ENCODE measurements at regions not wholly inside any gene's neighbourhood (a gene's known extent, or its start where the extent isn't known, plus 50 kb on each side); places are given as distances from the start of the nearest gene placed in this dataset.

DNA sequence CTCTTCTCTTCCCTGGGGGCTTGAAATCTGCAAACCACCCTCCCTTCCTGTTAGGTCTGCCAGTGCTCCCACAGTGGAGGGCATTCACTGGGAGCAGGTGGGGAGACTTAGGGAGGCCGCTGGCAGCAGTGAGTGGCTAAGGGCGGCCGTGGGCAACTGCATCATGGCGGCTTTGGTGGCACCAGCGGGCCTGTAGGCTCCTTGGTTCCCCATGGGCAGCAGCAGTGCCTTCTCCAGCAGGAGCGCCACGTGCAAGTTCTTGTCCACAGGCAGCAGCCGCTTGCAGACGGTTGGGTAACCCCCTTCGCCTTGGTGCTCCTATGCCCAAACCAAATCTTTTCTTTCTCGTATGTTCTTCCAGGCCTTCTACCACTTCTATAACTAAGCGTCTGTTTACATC is 158.2 kb downstream of the SREK1 start:
- no peak overlapping the region for H3K4me3 ChIP-seq (ENCODE audit: low read depth, low read length)
- no peak for DNase-seq (ENCODE audit: low read depth)
- TF ChIP-seq, protein P1, sequence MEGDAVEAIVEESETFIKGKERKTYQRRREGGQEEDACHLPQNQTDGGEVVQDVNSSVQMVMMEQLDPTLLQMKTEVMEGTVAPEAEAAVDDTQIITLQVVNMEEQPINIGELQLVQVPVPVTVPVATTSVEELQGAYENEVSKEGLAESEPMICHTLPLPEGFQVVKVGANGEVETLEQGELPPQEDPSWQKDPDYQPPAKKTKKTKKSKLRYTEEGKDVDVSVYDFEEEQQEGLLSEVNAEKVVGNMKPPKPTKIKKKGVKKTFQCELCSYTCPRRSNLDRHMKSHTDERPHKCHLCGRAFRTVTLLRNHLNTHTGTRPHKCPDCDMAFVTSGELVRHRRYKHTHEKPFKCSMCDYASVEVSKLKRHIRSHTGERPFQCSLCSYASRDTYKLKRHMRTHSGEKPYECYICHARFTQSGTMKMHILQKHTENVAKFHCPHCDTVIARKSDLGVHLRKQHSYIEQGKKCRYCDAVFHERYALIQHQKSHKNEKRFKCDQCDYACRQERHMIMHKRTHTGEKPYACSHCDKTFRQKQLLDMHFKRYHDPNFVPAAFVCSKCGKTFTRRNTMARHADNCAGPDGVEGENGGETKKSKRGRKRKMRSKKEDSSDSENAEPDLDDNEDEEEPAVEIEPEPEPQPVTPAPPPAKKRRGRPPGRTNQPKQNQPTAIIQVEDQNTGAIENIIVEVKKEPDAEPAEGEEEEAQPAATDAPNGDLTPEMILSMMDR (IDR thresholded peaks at IDR 0.05; ENCODE audit: insufficient read depth, low read depth, low read length, missing control alignments): no peak

DNA sequence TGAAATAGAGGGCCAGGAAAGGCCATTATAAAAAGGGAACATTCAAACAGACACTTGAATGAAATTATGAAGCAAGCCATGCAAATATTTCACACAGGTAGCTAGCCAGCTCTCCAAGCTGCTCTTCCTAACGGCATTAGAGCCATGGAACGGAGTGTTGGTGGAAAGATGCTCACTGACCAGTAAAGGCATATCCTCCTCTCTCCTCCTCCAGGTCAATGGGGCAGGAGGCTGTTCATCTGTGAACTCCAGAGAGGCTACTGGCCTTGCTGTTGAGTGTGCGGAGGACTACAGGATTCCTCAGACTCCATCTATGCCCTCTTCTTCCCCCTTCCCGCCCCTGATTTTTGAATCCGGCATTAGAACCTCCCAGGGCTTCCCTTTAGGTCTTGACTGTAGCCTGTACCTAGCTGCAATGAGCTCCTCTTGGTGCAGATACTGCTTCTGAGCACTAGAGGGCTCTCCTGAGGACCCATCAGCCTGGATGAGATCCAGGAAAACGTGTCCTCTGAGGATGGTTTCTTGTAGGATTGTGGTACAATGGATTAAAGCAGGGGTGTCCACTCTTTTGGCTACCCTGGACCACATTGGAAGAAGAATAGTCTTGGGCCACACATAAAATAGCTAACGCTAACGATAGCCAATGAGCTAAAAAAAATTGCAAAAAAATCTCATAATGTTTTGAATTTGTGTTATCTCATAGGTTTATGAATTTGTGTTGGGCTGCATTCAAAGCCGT is 162.2 kb downstream of the SREK1 start:
- DNase-seq (ENCODE audit: low read depth): peak; percentile 54
- TF ChIP-seq, protein P1 (IDR thresholded peaks at IDR 0.05; ENCODE audit: insufficient read depth, low read depth, low read length, missing control alignments): peak; percentile 90
- no peak overlapping the region for H3K4me3 ChIP-seq (ENCODE audit: low read depth, low read length)

DNA sequence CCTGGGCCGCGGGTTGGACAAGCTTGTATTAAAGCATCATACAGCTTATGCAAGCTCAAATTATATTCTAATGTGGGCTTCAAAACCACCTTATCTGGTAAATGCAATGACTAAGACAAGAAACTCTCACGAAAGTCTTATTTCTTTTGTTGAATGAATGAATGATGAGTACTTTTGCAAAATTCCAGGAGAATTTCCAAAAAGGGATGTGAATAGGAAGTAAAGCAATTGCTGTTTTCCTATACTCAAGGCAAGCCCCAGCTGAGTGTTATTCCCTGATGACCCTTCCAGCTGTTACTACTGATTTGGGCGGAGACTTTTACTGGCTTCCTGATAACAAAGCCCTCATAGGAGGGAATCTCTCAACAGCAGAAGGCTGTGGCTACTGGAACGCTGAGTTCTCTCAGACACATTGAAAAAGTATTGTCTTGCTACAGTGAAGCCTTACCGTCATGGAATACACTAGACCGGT is 162.8 kb downstream of the SREK1 start:
- TF ChIP-seq, protein P1 (IDR thresholded peaks at IDR 0.05; ENCODE audit: insufficient read depth, low read depth, low read length, missing control alignments): no peak
- H3K4me3 ChIP-seq (ENCODE audit: low read depth, low read length): no peak overlapping the region
- DNase-seq (ENCODE audit: low read depth): no peak

DNA sequence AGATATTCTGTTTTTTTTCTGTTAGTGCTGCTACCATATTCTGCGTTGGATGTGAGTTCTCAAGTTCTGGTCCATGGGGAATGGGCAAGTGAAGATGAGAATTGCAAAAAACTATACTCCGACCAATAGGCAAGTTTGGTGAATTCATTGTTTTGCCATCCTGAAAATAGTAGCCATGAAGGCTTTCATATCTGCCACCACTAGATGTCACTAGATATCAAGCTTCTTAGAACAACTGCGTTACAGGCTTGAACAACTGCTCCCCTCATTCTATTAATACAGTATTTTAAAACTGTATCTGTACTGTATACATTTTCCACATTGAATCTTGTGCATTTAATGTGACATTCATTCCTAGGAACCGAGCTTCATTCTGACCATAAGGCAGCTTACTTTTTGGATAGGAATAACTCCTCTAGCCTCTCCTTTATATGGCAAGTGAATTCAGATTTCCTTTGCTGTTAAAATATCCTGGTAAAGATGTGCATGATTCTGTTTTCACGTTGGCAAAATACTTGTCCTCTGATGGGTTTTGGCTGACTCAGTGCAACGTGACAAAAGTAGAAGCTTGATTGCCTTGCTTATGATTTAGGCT is 163.6 kb downstream of the SREK1 start:
- TF ChIP-seq, protein P1 (IDR thresholded peaks at IDR 0.05; ENCODE audit: insufficient read depth, low read depth, low read length, missing control alignments): peak; percentile 79
- DNase-seq (ENCODE audit: low read depth): peak; percentile 67
- H3K4me3 ChIP-seq (ENCODE audit: low read depth, low read length): no peak overlapping the region

DNA sequence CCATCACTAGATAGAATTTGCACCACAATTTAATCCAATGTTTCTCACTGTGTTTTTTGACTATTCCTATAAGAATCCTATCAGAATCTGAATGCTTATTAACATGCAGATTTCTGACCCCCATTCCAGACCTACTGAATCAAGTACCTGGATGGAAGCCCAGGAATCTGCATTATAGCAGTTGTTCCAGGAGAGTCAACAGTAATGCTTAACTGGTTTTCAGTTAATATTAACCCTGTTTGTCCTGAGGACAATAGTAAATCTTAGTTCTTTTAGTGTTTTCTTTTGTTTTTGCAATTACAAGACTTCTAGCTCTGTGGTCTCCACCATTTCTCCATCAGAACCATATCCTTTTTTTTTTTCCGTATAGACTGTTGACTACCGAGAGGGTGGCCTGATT is 168.2 kb downstream of the SREK1 start:
- H3K4me3 ChIP-seq (ENCODE audit: low read depth, low read length): no peak overlapping the region
- DNase-seq (ENCODE audit: low read depth): no peak
- TF ChIP-seq, protein P1 (IDR thresholded peaks at IDR 0.05; ENCODE audit: insufficient read depth, low read depth, low read length, missing control alignments): no peak

DNA sequence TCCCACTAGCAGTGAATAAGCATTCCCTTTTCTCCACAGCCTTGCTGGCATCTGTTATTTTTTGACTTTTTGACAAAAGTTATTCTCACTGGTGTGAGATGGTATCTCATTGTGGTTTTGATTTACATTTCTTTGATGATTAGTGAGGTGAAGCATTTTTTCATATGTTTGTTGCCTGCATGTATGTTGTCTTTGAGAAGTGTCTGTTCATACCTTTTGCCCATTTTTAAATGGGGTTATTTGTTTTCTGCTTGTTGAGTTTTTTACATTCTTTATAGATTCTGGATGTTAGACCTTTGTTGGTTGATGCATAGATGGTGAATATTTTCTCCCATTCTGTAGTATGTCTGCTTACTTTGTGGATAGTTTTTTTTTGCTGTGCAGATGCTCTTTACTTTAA is 171.7 kb downstream of the SREK1 start:
- H3K4me3 ChIP-seq (ENCODE audit: low read depth, low read length): no peak overlapping the region
- TF ChIP-seq, protein P1 (IDR thresholded peaks at IDR 0.05; ENCODE audit: insufficient read depth, low read depth, low read length, missing control alignments): no peak

More for the DNA sequence above, 171.7 kb downstream of the SREK1 start:
- DNase-seq (ENCODE audit: low read depth): no peak
